Suprapubic skin (tissue), 4 donors: ENCODE measurements at regions not wholly inside any gene's neighbourhood (a gene's known extent, or its start where the extent isn't known, plus 50 kb on each side); places are given as distances from the start of the nearest gene placed in this dataset.

Experiments
- DNase-seq, 2 donors: peaks; one replicate each; pipeline ENCODE4 v3.0.0-alpha.2; 2019; ENCODE audit warnings: low spot score in 2 of 2
- H3K27ac ChIP-seq: fragments of 200-600 bp; sonication (generic); one replicate; pipeline ENCODE4 v1.5.1; 2019
- H3K27me3 ChIP-seq: fragments of 200-600 bp; sonication (generic); one replicate; pipeline ENCODE4 v1.5.1; 2019
- H3K36me3 ChIP-seq: fragments of 200-600 bp; sonication (generic); one replicate; pipeline ENCODE4 v1.5.1; 2019
- H3K4me1 ChIP-seq: fragments of 200-600 bp; sonication (generic); one replicate; pipeline ENCODE4 v1.5.1; 2019
- H3K4me3 ChIP-seq: fragments of 200-600 bp; sonication (generic); one replicate; pipeline ENCODE4 v1.5.1; 2019; ENCODE audit warnings: mild to moderate bottlenecking
- H3K9me3 ChIP-seq: fragments of 200-600 bp; sonication (generic); one replicate; pipeline ENCODE4 v1.5.1; 2019
- CTCF ChIP-seq, 2 donors: fragments of 200-600 bp in 1 of 2; fragments of 450-650 bp in 1 of 2; sonication (generic) in 1 of 2; IDR thresholded peaks; one replicate each; pipeline ENCODE4 v1.5.1; 2016 to 2019; ENCODE audit warnings: antibody characterized with exemption in 2 of 2, mild to moderate bottlenecking in 1 of 2, moderate library complexity in 1 of 2
- EP300 ChIP-seq: sonication (generic); formaldehyde crosslinking; IDR thresholded peaks from one replicate; pipeline ENCODE4 v1.6.1; 2017; ENCODE audit warnings: antibody characterized with exemption
- POLR2A ChIP-seq, 2 donors: fragments of 450-650 bp; IDR thresholded peaks; one replicate each; pipeline ENCODE4 v1.6.1; 2017; ENCODE audit warnings: antibody characterized with exemption in 2 of 2, mild to moderate bottlenecking in 2 of 2, moderate library complexity in 2 of 2
- POLR2AphosphoS5 ChIP-seq, 3 donors: sonication (generic); formaldehyde crosslinking; IDR thresholded peaks; one replicate each; pipeline ENCODE4 v1.6.1; 2017; ENCODE audit warnings: antibody characterized with exemption in 3 of 3
- WGBS: methylation state at CpG from one replicate; pipeline ENCODE4 v1.1.5; 2018; 5-methylcytosine and 5-hydroxymethylcytosine counted together

- 56% methylated on average over 3 of the region's 3 CpGs for WGBS
- H3K27me3 ChIP-seq: no peaks in the 10 kb centered on the region
- TF ChIP-seq POLR2A (IDR thresholded peaks at IDR 0.05) (no peak), EP300 (no peak), POLR2AphosphoS5 (IDR thresholded peaks at IDR 0.05) (no peak), CTCF (IDR thresholded peaks at IDR 0.05) (no peak)
- H3K4me1 ChIP-seq: no peaks in the 10 kb centered on the region
- no peak for DNase-seq
- no peak overlapping the region for H3K4me3 ChIP-seq
- H3K9me3 ChIP-seq: no peaks in the 10 kb centered on the region
- H3K27ac ChIP-seq: no peak overlapping the region
- H3K36me3 ChIP-seq: no peaks in the 10 kb centered on the region
Measured at GRCh38 chr5:114612406-114612805, 250.5 kb downstream of the KCNN2 start.

- TF ChIP-seq POLR2AphosphoS5 (IDR thresholded peaks at IDR 0.05) (no peak), CTCF (IDR thresholded peaks at IDR 0.05) (no peak), EP300 (no peak), POLR2A (IDR thresholded peaks at IDR 0.05) (no peak)
- no peaks in the 10 kb centered on the region for H3K36me3 ChIP-seq
- no peaks in the 10 kb centered on the region for H3K4me1 ChIP-seq
- H3K27me3 ChIP-seq: no peaks in the 10 kb centered on the region
- no peak overlapping the region for H3K4me3 ChIP-seq
- no peak for DNase-seq
- 66% methylated on average over 2 of the region's 2 CpGs for WGBS
- no peak overlapping the region for H3K27ac ChIP-seq
- no peaks in the 10 kb centered on the region for H3K9me3 ChIP-seq
Measured at GRCh38 chr5:114581136-114581535, 219.3 kb downstream of the KCNN2 start.

GRCh38 chr5:114565871-114566270 is 204.0 kb downstream of the KCNN2 start:
- DNase-seq: no peak

GRCh38 chr5:114565139-114565538 is 203.3 kb downstream of the KCNN2 start:
- no peak for DNase-seq

More at GRCh38 chr5:114565871-114566270, 204.0 kb downstream of the KCNN2 start:
- no peak overlapping the region for H3K4me3 ChIP-seq
- no peaks in the 10 kb centered on the region for H3K27me3 ChIP-seq
- H3K9me3 ChIP-seq: no peaks in the 10 kb centered on the region
- H3K4me1 ChIP-seq: no peaks in the 10 kb centered on the region
- 82% methylated on average over 5 of the region's 5 CpGs for WGBS
- no peaks in the 10 kb centered on the region for H3K36me3 ChIP-seq
- TF ChIP-seq EP300: no peak
- no peak for TF ChIP-seq POLR2AphosphoS5 (IDR thresholded peaks at IDR 0.05)
- no peak overlapping the region for H3K27ac ChIP-seq

GRCh38 chr5:114561415-114561814 is 199.5 kb downstream of the KCNN2 start:
- no peaks in the 10 kb centered on the region for H3K9me3 ChIP-seq
- no peak for DNase-seq
- no peaks in the 10 kb centered on the region for H3K36me3 ChIP-seq
- no peak for TF ChIP-seq POLR2A (IDR thresholded peaks at IDR 0.05)
- TF ChIP-seq EP300: no peak
- no peaks in the 10 kb centered on the region for H3K4me1 ChIP-seq
- 58% methylated on average over 4 of the region's 4 CpGs for WGBS
- no peak overlapping the region for H3K27ac ChIP-seq
- no peak overlapping the region for H3K4me3 ChIP-seq
- H3K27me3 ChIP-seq: no peaks in the 10 kb centered on the region

More at GRCh38 chr5:114565139-114565538, 203.3 kb downstream of the KCNN2 start:
- no peak overlapping the region for H3K4me3 ChIP-seq
- 38% methylated on average over 2 of the region's 2 CpGs for WGBS
- H3K9me3 ChIP-seq: no peaks in the 10 kb centered on the region
- no peaks in the 10 kb centered on the region for H3K4me1 ChIP-seq
- H3K27me3 ChIP-seq: no peaks in the 10 kb centered on the region
- TF ChIP-seq POLR2AphosphoS5 (IDR thresholded peaks at IDR 0.05): no peak
- TF ChIP-seq CTCF (IDR thresholded peaks at IDR 0.05): no peak
- TF ChIP-seq EP300: no peak
- TF ChIP-seq POLR2A (IDR thresholded peaks at IDR 0.05): no peak
- no peak overlapping the region for H3K27ac ChIP-seq
- no peaks in the 10 kb centered on the region for H3K36me3 ChIP-seq
